Keratinocyte (primary cell): ENCODE measurements at regions not wholly inside any gene's neighbourhood (a gene's known extent, or its start where the extent isn't known, plus 50 kb on each side); places are given as distances from the start of the nearest gene placed in this dataset.

Source experiments
- DNase-seq: peaks from one replicate; pipeline ENCODE4 v3.0.0-alpha.2; 2011; ENCODE audit warnings: low read depth, missing footprints, low spot score
- FAIRE-seq: peaks from 2 replicates; lab custom pipeline; 2011; peaks lifted over from hg19 to GRCh38; lab: Jason Lieb, UNC
- H2AFZ ChIP-seq: 2 replicates; pipeline ENCODE4 v1.6.0; 2012; ENCODE audit warnings: low read length, control low read depth, inconsistent platforms; ENCODE audit not compliant: control insufficient read depth
- H3K27ac ChIP-seq: 2 replicates; pipeline ENCODE4 v1.5.1; 2011; ENCODE audit warnings: low read length; ENCODE audit not compliant: control insufficient read depth, insufficient read depth
- H3K27me3 ChIP-seq: 3 replicates; pipeline ENCODE4 v1.6.0; 2011; ENCODE audit warnings: low read length; ENCODE audit not compliant: control insufficient read depth, insufficient read depth; ENCODE audit errors: extremely low read depth
- H3K36me3 ChIP-seq, 2 experiments: 2 replicates in 1 of 2; 3 replicates in 1 of 2; pipeline ENCODE4 v1.5.1; 2011; ENCODE audit warnings: low read length in 2 of 2, mild to moderate bottlenecking in 1 of 2; ENCODE audit not compliant: control insufficient read depth in 2 of 2, insufficient read depth in 2 of 2; ENCODE audit errors: extremely low read depth in 1 of 2
- H3K4me1 ChIP-seq: 3 replicates; pipeline ENCODE4 v1.5.1; 2011; ENCODE audit warnings: low read length; ENCODE audit not compliant: control insufficient read depth, insufficient read depth; ENCODE audit errors: extremely low read depth
- H3K4me2 ChIP-seq: 3 replicates; pipeline ENCODE4 v1.6.0; 2011; ENCODE audit warnings: low read depth, low read length; ENCODE audit not compliant: control insufficient read depth, insufficient read depth; ENCODE audit errors: extremely low read depth
- H3K4me3 ChIP-seq, 3 experiments: fragments of 200-600 bp in 1 of 3; sonication (generic) in 1 of 3; 2 replicates in 2 of 3; 3 replicates in 1 of 3; pipeline ENCODE4 v1.5.1; 2011 to 2016; ENCODE audit warnings: low read length in 3 of 3, mild to moderate bottlenecking in 3 of 3, control low read depth in 2 of 3, inconsistent platforms in 1 of 3, low read depth in 1 of 3, mixed read lengths in 1 of 3, mixed run types in 1 of 3, moderate library complexity in 1 of 3; ENCODE audit not compliant: control insufficient read depth in 2 of 3, insufficient read depth in 2 of 3; ENCODE audit errors: extremely low read depth in 1 of 3
- H3K79me2 ChIP-seq: 2 replicates; pipeline ENCODE4 v1.6.0; 2012; ENCODE audit warnings: low read length; ENCODE audit not compliant: control insufficient read depth, insufficient read depth
- H3K9ac ChIP-seq: 3 replicates; pipeline ENCODE4 v1.6.0; 2011; ENCODE audit warnings: low read length; ENCODE audit not compliant: control insufficient read depth, insufficient read depth; ENCODE audit errors: extremely low read depth
- H3K9me1 ChIP-seq: 3 replicates; pipeline ENCODE4 v1.6.0; 2011; ENCODE audit warnings: low read length; ENCODE audit not compliant: control insufficient read depth, insufficient read depth; ENCODE audit errors: extremely low read depth
- H3K9me3 ChIP-seq: 2 replicates; pipeline ENCODE4 v1.5.1; 2012; ENCODE audit warnings: low read depth, low read length; ENCODE audit not compliant: control insufficient read depth
- H4K20me1 ChIP-seq: 3 replicates; pipeline ENCODE4 v1.6.0; 2011; ENCODE audit warnings: low read length; ENCODE audit not compliant: control insufficient read depth, insufficient read depth; ENCODE audit errors: extremely low read depth
- CTCF ChIP-seq, 3 experiments: IDR thresholded peaks in 1 of 3; conservative IDR thresholded peaks in 1 of 3; optimal IDR thresholded peaks in 1 of 3; 2 replicates in 2 of 3; 3 replicates in 1 of 3; pipeline versions ENCODE3 to v1.5.1; 2011; ENCODE audit warnings: low read length in 3 of 3, mild to moderate bottlenecking in 3 of 3, moderate library complexity in 2 of 3, control low read depth in 1 of 3, inconsistent platforms in 1 of 3; ENCODE audit not compliant: insufficient read depth in 2 of 3; ENCODE audit errors: extremely low read depth in 1 of 3
- EZH2 ChIP-seq: IDR thresholded peaks from one replicate; pipeline ENCODE4 v1.6.1; 2012; ENCODE audit warnings: inconsistent platforms, mild to moderate bottlenecking, low read length, moderate library complexity
- dilution Hi-C: fragments of 300-500 bp; cut with MboI; formaldehyde crosslinking; loops from one replicate; pipeline ENCODE4 v1.7.0; 2020; ENCODE audit warnings: low sequenced_read_pairs; ENCODE audit not compliant: extremely low pct_ligation_motif_present

GRCh38 chr12:69115951-69116350 lies 123.4 kb upstream of the CPSF6 start:
- dilution Hi-C loops: no loop called here

GRCh38 chr12:69117566-69118266 lies 121.7 kb upstream of the CPSF6 start:
- H3K9ac ChIP-seq: no peak overlapping the region
- no peaks in the 10 kb centered on the region for H4K20me1 ChIP-seq
- FAIRE-seq: no peak
- no peak overlapping the region for H3K4me2 ChIP-seq
- no peaks in the 10 kb centered on the region for H3K79me2 ChIP-seq
- no peaks in the 10 kb centered on the region for H3K27me3 ChIP-seq
- no peak overlapping the region for H3K4me3 ChIP-seq
- H2AFZ ChIP-seq: no peak overlapping the region
- dilution Hi-C loops: no loop called here
- H3K36me3 ChIP-seq: no peaks in the 10 kb centered on the region
- no peaks in the 10 kb centered on the region for H3K9me3 ChIP-seq
- H3K9me1 ChIP-seq: no peaks in the 10 kb centered on the region
- no peak overlapping the region for H3K27ac ChIP-seq
- no peaks in the 10 kb centered on the region for H3K4me1 ChIP-seq
- DNase-seq: no peak
- no peak for TF ChIP-seq EZH2
- TF ChIP-seq CTCF (optimal IDR thresholded peaks at IDR 0.05 in 1 of 3, IDR thresholded peaks at IDR 0.05 in 1 of 3, conservative IDR thresholded peaks at IDR 0.05 in 1 of 3; ENCODE audit: extremely low read depth in 1 of 3, insufficient read depth in 2 of 3, low read length in 3 of 3): no peak

More at GRCh38 chr12:69115951-69116350, 123.4 kb upstream of the CPSF6 start:
- DNase-seq (no peak), FAIRE-seq (no peak)
- Histone ChIP-seq H3K9me1 (no peaks in the 10 kb centered on the region), H3K4me3 (no peak overlapping the region), H3K9ac (no peak overlapping the region), H3K4me1 (no peaks in the 10 kb centered on the region), H3K79me2 (no peaks in the 10 kb centered on the region), H2AFZ (no peak overlapping the region), H3K4me2 (no peak overlapping the region), H3K27ac (no peak overlapping the region), H3K9me3 (no peaks in the 10 kb centered on the region), H4K20me1 (no peaks in the 10 kb centered on the region), H3K27me3 (no peaks in the 10 kb centered on the region), H3K36me3 (no peaks in the 10 kb centered on the region)
- TF ChIP-seq CTCF (optimal IDR thresholded peaks at IDR 0.05 in 1 of 3, IDR thresholded peaks at IDR 0.05 in 1 of 3, conservative IDR thresholded peaks at IDR 0.05 in 1 of 3; ENCODE audit: extremely low read depth in 1 of 3, insufficient read depth in 2 of 3, low read length in 3 of 3) (no peak), EZH2 (no peak)
